Trophoblast cell (in vitro differentiated cells and primary cell): ENCODE measurements at regions not wholly inside any gene's neighbourhood (a gene's known extent, or its start where the extent isn't known, plus 50 kb on each side); places are given as distances from the start of the nearest gene placed in this dataset.

Experiments used
- DNase-seq, 2 donors: peaks; one replicate each; pipeline ENCODE4 v3.0.0-alpha.2; 2016
- H2AFZ ChIP-seq: 2 replicates; pipeline ENCODE4 v1.6.1; 2013; ENCODE audit warnings: low read length, moderate library complexity, mild to moderate bottlenecking; ENCODE audit not compliant: insufficient read depth, poor library complexity
- H2AK5ac ChIP-seq: 2 replicates; pipeline ENCODE4 v1.6.1; 2013; ENCODE audit warnings: mild to moderate bottlenecking, low read length
- H2BK120ac ChIP-seq: 2 replicates; pipeline ENCODE4 v1.6.1; 2013; ENCODE audit warnings: low read length, mild to moderate bottlenecking, moderate library complexity; ENCODE audit not compliant: insufficient read depth, poor library complexity
- H2BK12ac ChIP-seq: 2 replicates; pipeline ENCODE4 v1.6.1; 2013; ENCODE audit warnings: mild to moderate bottlenecking, low read length, moderate library complexity
- H2BK5ac ChIP-seq: 2 replicates; pipeline ENCODE4 v1.6.1; 2013; ENCODE audit warnings: low read length, low read depth, moderate library complexity, mild to moderate bottlenecking; ENCODE audit not compliant: poor library complexity
- H3K14ac ChIP-seq: 2 replicates; pipeline ENCODE4 v1.6.1; 2013; ENCODE audit warnings: mild to moderate bottlenecking, low read length
- H3K18ac ChIP-seq: 2 replicates; pipeline ENCODE4 v1.6.1; 2013; ENCODE audit warnings: mild to moderate bottlenecking, low read length
- H3K23ac ChIP-seq: 2 replicates; pipeline ENCODE4 v1.6.1; 2013; ENCODE audit warnings: low read length
- H3K27ac ChIP-seq: 2 replicates; pipeline ENCODE4 v1.5.1; 2013; ENCODE audit warnings: low read depth, mild to moderate bottlenecking, inconsistent platforms, low read length, moderate library complexity
- H3K27me3 ChIP-seq: 2 replicates; pipeline ENCODE4 v1.6.1; 2013; ENCODE audit warnings: inconsistent platforms, mild to moderate bottlenecking, low read length, moderate library complexity; ENCODE audit not compliant: insufficient read depth
- H3K36me3 ChIP-seq, 2 experiments: 1 replicate in 1 of 2; 2 replicates in 1 of 2; pipeline ENCODE4 v1.6.1; 2013; ENCODE audit warnings: low read length in 2 of 2, mild to moderate bottlenecking in 2 of 2, moderate library complexity in 1 of 2; ENCODE audit not compliant: insufficient read depth in 2 of 2, control insufficient read depth in 1 of 2
- H3K4ac ChIP-seq: 2 replicates; pipeline ENCODE4 v1.6.1; 2013; ENCODE audit warnings: low read depth, mild to moderate bottlenecking, low read length, moderate library complexity
- H3K4me1 ChIP-seq, 2 experiments: 1 replicate in 1 of 2; 2 replicates in 1 of 2; pipeline ENCODE4 v1.6.1; 2013; ENCODE audit warnings: low read length in 2 of 2, mild to moderate bottlenecking in 2 of 2, moderate library complexity in 1 of 2; ENCODE audit not compliant: insufficient read depth in 2 of 2, control insufficient read depth in 1 of 2
- H3K4me2 ChIP-seq: 2 replicates; pipeline ENCODE4 v1.6.1; 2013; ENCODE audit warnings: inconsistent platforms, mild to moderate bottlenecking, low read length, moderate library complexity
- H3K4me3 ChIP-seq: 2 replicates; pipeline ENCODE4 v1.5.1; 2013; ENCODE audit warnings: mild to moderate bottlenecking, low read depth, low read length, inconsistent platforms
- H3K79me1 ChIP-seq: one replicate; pipeline ENCODE4 v1.6.1; 2013; ENCODE audit warnings: low read length
- H3K79me2 ChIP-seq: 2 replicates; pipeline ENCODE4 v1.6.1; 2013; ENCODE audit warnings: low read length, mild to moderate bottlenecking; ENCODE audit not compliant: control insufficient read depth, insufficient read depth, poor library complexity
- H3K9ac ChIP-seq: 2 replicates; pipeline ENCODE4 v1.6.1; 2013; ENCODE audit warnings: mild to moderate bottlenecking, low read length
- H3K9me3 ChIP-seq: 2 replicates; pipeline ENCODE4 v1.6.1; 2013; ENCODE audit warnings: low read depth, mild to moderate bottlenecking, control low read depth, inconsistent platforms, low read length; ENCODE audit not compliant: insufficient read depth
- H4K12ac ChIP-seq: 2 replicates; pipeline ENCODE4 v1.6.1; 2013; ENCODE audit warnings: low read depth, mild to moderate bottlenecking, low read length, moderate library complexity
- H4K8ac ChIP-seq: 2 replicates; pipeline ENCODE4 v1.6.1; 2013; ENCODE audit warnings: low read depth, mild to moderate bottlenecking, low read length, moderate library complexity
- H4K91ac ChIP-seq: one replicate; pipeline ENCODE4 v1.6.1; 2013; ENCODE audit warnings: low read depth, mild to moderate bottlenecking, low read length, moderate library complexity
- WGBS: extraction: QIAGEN DNeasy Blood & Tissue Kit; methylation state at CpG from one replicate; pipeline ENCODE4 v1.1.7; 2013; ENCODE audit warnings: missing lambda C conversion rate; ENCODE audit not compliant: insufficient read length, insufficient coverage; ENCODE audit errors: extremely low coverage; 5-methylcytosine and 5-hydroxymethylcytosine counted together

DNA sequence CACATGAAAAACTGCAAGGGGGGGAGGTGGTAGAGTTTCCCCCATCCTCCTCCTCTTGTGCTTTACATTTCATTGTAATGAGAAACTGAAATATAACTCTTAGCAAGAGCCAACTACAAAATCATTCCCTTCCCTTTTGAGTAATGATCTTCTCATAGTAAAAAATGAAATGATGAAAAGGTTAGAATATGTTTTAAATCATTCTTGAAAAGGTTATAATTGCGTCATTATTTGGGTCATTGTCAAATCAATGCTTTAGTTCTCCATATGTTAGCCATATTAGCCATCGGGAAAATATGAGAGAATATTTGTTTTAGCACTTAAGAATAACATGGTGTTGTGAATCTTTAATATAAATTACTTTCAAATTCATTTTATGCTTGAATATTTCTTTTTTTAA, 1185.0 kb upstream of the CDH18 start:
- Histone ChIP-seq H4K12ac (no peak overlapping the region), H3K9ac (no peak overlapping the region), H2AK5ac (no peak overlapping the region), H3K4ac (no peak overlapping the region), H4K91ac (no peak overlapping the region), H3K27me3 (no peaks in the 10 kb centered on the region), H3K79me1 (no peaks in the 10 kb centered on the region), H4K8ac (no peak overlapping the region), H2BK120ac (no peak overlapping the region), H3K36me3 (no peaks in the 10 kb centered on the region), H3K79me2 (no peaks in the 10 kb centered on the region), H2AFZ (no peak overlapping the region), H2BK12ac (no peak overlapping the region), H2BK5ac (no peak overlapping the region), H3K23ac (no peak overlapping the region), H3K4me2 (no peak overlapping the region), H3K9me3 (no peaks in the 10 kb centered on the region), H3K4me3 (no peak overlapping the region), H3K4me1 (no peaks in the 10 kb centered on the region), H3K27ac (no peak overlapping the region), H3K14ac (no peak overlapping the region), H3K18ac (no peak overlapping the region)
- DNase-seq: no peak
- no CpG with 5 or more reads among the region's 2 CpGs for WGBS

DNA sequence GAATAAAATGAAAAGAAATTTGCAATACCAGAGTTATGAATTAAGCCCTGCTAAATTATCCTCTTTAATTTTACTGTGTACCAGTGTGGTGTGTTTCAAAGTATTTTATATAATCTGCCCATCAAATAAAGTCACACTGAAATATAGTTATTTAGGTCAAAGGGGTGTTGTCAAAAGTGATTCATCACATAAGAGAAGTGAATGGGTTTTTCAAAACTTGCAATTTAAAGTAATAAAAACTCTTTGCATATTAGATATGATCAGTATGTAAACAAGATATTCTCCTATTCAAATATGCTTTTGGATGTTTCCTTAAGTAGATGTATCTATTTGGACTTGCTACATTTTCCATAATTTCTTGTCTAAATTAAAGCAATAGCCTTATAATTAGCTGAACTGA, 1183.0 kb upstream of the CDH18 start:
- Histone ChIP-seq H3K36me3 (no peaks in the 10 kb centered on the region), H3K18ac (no peak overlapping the region), H3K4me1 (no peaks in the 10 kb centered on the region), H3K9ac (no peak overlapping the region), H3K27me3 (no peaks in the 10 kb centered on the region), H3K4me2 (no peak overlapping the region), H3K4me3 (no peak overlapping the region), H4K12ac (no peak overlapping the region), H3K4ac (no peak overlapping the region), H3K14ac (no peak overlapping the region), H3K23ac (no peak overlapping the region), H2BK12ac (no peak overlapping the region), H2BK120ac (no peak overlapping the region), H3K9me3 (no peaks in the 10 kb centered on the region), H3K79me1 (no peaks in the 10 kb centered on the region), H4K91ac (no peak overlapping the region), H2BK5ac (no peak overlapping the region), H4K8ac (no peak overlapping the region), H2AK5ac (no peak overlapping the region), H3K27ac (no peak overlapping the region), H2AFZ (no peak overlapping the region), H3K79me2 (no peaks in the 10 kb centered on the region)
- no peak for DNase-seq

DNA sequence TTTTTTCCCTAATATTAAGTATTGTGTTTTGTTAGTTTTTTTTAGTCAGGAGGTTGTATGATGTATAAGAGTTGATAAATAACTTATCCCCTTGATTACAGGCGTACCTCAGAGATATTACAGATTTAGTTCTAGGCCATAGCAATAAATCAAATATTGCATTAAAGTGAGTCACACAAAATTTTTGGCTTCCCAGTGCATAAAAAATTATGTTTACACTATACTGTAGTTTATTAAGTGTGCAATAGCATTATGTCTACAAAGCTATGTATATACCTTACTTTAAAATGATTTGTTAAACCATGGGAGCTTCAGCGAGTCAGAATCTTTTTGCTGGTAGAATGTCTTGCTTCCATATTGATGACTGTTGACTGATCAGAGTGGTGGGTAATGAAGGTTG, 1180.6 kb upstream of the CDH18 start:
- no peak overlapping the region for H2BK12ac ChIP-seq
- DNase-seq: no peak
- H4K91ac ChIP-seq: no peak overlapping the region
- no peak overlapping the region for H2BK5ac ChIP-seq
- WGBS: no CpG with 5 or more reads among the region's 2 CpGs
- no peak overlapping the region for H3K27ac ChIP-seq
- no peaks in the 10 kb centered on the region for H3K36me3 ChIP-seq
- H3K4me1 ChIP-seq: no peaks in the 10 kb centered on the region
- no peaks in the 10 kb centered on the region for H3K9me3 ChIP-seq
- H3K27me3 ChIP-seq: no peaks in the 10 kb centered on the region
- H3K9ac ChIP-seq: no peak overlapping the region
- H3K18ac ChIP-seq: no peak overlapping the region
- H2AFZ ChIP-seq: no peak overlapping the region
- H3K79me1 ChIP-seq: no peaks in the 10 kb centered on the region
- H2AK5ac ChIP-seq: no peak overlapping the region
- no peak overlapping the region for H3K4me2 ChIP-seq
- H3K4me3 ChIP-seq: no peak overlapping the region
- H3K4ac ChIP-seq: no peak overlapping the region
- H4K12ac ChIP-seq: no peak overlapping the region
- no peak overlapping the region for H2BK120ac ChIP-seq
- H3K79me2 ChIP-seq: no peaks in the 10 kb centered on the region
- no peak overlapping the region for H4K8ac ChIP-seq
- H3K23ac ChIP-seq: no peak overlapping the region
- no peak overlapping the region for H3K14ac ChIP-seq

DNA sequence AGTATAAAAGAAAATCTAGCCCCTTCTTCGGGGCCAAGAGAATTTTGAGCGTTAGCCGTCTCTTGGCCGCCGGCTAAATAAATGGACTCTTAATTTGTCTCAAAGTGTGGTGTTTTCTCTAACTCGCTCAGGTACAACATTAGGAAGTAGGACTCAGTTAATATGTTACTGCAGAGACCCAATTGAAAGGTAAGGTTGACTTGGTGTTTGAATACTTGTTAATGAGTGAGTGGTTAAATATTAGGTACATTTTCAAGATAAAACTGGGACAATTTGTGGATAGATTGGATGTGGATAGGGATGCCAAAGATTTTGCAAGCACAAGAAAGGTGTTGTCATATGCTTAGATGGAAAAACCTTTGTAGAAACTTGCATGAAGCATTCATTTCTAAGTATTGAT, 1177.3 kb upstream of the CDH18 start:
- no peaks in the 10 kb centered on the region for H3K27me3 ChIP-seq
- H2AFZ ChIP-seq: no peak overlapping the region
- no peak overlapping the region for H3K27ac ChIP-seq
- H3K79me2 ChIP-seq: no peaks in the 10 kb centered on the region
- H2BK12ac ChIP-seq: no peak overlapping the region
- no peak overlapping the region for H3K4me2 ChIP-seq
- no peak overlapping the region for H3K9ac ChIP-seq
- no peak overlapping the region for H4K12ac ChIP-seq
- no peak overlapping the region for H2AK5ac ChIP-seq
- no peak overlapping the region for H3K23ac ChIP-seq
- no peaks in the 10 kb centered on the region for H3K79me1 ChIP-seq
- H3K4me3 ChIP-seq: no peak overlapping the region
- no CpG with 5 or more reads among the region's 6 CpGs for WGBS
- H4K8ac ChIP-seq: no peak overlapping the region
- no peak for DNase-seq
- no peaks in the 10 kb centered on the region for H3K9me3 ChIP-seq
- no peak overlapping the region for H2BK5ac ChIP-seq
- H3K18ac ChIP-seq: no peak overlapping the region
- no peak overlapping the region for H3K14ac ChIP-seq
- no peak overlapping the region for H4K91ac ChIP-seq
- no peak overlapping the region for H3K4ac ChIP-seq
- H3K4me1 ChIP-seq: no peaks in the 10 kb centered on the region
- H3K36me3 ChIP-seq: no peaks in the 10 kb centered on the region
- no peak overlapping the region for H2BK120ac ChIP-seq

DNA sequence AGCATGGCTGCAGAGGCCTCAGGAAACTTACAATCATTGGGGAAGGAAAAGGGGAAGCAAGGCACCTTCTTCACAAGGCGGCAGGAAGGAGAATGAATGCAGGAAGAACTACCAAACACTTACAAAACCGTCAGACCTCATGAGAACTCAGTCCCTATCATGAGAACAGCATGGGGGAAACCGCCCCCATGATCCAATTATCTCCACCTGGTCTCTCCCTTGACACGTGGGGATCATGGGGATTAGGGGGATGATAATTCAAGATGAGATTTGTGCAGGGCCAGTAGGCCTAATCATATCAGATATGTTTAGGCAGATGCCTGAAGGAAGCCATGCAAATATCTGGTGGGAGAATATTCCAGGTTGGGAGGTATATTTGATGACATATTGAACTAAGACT, 1176.4 kb upstream of the CDH18 start:
- Histone ChIP-seq H3K4me2 (no peak overlapping the region), H3K18ac (no peak overlapping the region), H4K12ac (no peak overlapping the region), H3K79me1 (no peaks in the 10 kb centered on the region), H3K27ac (no peak overlapping the region), H2BK120ac (no peak overlapping the region), H2AK5ac (no peak overlapping the region), H3K14ac (no peak overlapping the region), H3K4me1 (no peaks in the 10 kb centered on the region), H3K4ac (no peak overlapping the region), H3K36me3 (no peaks in the 10 kb centered on the region), H2BK5ac (no peak overlapping the region), H4K91ac (no peak overlapping the region), H3K9ac (no peak overlapping the region), H2BK12ac (no peak overlapping the region), H3K9me3 (no peaks in the 10 kb centered on the region), H2AFZ (no peak overlapping the region), H3K79me2 (no peaks in the 10 kb centered on the region), H3K27me3 (no peaks in the 10 kb centered on the region), H3K4me3 (no peak overlapping the region), H3K23ac (no peak overlapping the region), H4K8ac (no peak overlapping the region)
- no CpG with 5 or more reads among the region's 4 CpGs for WGBS
- DNase-seq: no peak
